Activated naive CD8-positive, alpha-beta T cell treated with anti-CD3 and anti-CD28 coated beads, Interleukin-2, amount 50 U/mL, for 16 hours (primary cell): ENCODE measurements at regions not wholly inside any gene's neighbourhood (a gene's known extent, or its start where the extent isn't known, plus 50 kb on each side); places are given as distances from the start of the nearest gene placed in this dataset.
"Not testable (repeated sequence)": the region's sequence is repeated elsewhere in the genome, so short reads cannot be mapped to it uniquely, and the experiment has no call there.

Experiments used
- DNase-seq: peaks from one replicate; pipeline ENCODE4 v3.0.0-alpha.2; 2020; ENCODE audit warnings: low read depth, low spot score

DNA sequence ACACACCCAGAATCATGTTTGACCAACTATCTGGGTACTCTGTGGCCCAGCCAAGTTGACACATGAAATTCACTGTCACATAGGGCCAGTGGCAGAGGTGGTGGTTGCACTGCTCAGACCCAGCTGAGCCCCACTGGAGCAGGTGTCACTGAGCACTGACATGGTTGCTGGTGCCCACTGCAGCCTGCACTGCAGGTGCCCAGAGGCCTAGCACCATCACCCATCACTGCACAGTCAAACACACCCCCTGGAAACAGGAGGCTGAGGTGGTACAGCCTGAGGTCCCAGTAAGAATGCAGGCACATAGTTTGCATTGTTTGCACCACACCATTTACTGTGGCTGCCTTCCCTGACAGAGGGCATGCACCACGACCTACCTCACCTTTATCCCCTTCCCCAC lies 278.7 kb upstream of the MGAT5 start:
- DNase-seq = no peak

DNA sequence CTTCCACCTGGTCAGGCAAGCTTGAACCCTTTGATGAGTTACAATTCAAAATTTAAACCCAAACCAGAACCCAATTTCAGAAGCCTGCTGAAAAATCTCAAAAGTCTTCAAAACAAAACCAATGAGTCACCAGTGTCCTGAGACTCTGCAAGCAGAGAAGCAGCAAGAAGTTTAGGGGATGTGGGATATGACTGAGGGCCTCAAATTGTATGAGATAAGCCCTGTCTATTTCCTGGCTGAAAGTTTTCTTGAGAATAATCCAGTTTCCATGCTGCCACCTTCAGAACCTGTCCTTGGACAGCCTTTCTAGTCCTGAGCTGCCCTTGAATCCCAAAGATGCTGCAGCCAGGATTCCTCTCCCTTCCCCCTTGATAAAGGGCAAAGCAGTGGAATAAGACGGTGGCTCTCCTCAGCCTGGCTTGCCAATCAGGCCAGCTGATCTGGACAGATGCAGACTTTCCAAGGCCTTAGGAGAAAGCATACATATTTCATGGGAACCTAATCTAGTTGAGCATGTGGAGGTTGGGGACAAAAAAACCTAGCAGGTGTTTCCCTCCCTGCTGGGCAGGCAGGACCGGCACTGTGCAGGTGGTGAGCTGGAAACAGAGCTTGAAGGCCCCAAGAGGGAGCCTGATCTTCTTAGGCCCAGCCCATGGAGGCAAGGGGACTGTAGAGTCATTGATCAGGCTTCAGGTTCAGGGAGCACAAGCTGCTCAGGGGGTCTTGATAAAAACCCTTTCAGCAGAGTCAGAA lies 278.0 kb upstream of the MGAT5 start:
- no peak for DNase-seq

DNA sequence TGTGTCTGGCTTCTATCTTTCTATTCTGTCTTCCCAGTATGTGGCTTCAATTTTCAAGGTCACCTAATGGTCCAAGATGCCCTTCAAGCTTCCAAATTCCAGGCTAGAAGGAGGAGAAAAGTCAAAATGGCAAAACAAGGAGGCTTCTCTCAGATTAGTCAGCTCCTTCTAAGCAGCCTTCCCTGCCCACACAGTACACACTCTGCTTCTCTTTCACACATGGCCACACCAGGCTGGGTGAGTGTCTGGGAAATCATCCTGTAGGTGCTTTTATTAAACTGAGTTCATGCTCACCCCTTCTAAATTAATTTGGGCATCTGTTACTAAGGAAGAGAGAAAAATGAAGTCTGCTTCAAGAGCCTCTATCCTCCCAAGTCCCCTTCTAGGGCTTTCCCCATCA lies 277.2 kb upstream of the MGAT5 start:
- DNase-seq = no peak

DNA sequence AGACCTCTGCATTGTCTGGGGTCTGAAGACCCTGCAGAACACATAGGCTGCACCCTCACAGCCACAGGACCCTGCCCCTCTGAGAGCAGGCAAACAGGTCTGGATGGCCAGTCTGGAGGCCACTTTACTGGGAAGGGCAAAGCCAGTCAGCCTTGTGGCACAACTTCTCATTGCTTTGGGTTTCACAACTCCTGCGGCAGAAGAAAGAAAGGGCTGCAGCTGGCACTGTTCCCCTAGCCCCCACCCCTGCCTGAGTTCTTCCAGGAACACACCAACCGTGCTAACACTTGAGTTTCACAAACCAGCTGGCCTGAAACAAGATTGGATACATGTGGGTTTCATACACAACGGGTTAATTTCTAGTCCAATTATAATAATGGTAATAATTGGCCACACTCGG lies 276.5 kb upstream of the MGAT5 start:
- DNase-seq = no peak

DNA sequence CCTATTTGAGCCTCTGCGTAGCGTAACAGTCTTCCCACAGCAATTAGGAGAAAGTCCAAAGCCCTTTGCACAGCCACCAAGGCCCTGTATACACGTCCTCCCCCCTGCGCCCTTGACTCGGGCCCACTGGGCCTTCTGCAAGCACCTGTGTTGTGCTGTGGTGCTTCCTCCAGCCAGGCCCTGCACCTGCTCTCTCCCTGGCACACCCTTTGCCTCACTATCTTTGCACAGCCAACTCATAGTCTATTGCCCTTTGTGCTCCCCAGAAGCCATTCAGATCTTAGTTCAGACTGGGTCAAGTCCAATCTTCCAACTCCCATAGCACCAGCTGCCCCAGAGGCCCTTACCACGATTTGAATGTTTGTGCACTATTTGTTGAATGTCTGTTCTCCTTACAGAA lies 271.6 kb upstream of the MGAT5 start:
- DNase-seq = no peak

DNA sequence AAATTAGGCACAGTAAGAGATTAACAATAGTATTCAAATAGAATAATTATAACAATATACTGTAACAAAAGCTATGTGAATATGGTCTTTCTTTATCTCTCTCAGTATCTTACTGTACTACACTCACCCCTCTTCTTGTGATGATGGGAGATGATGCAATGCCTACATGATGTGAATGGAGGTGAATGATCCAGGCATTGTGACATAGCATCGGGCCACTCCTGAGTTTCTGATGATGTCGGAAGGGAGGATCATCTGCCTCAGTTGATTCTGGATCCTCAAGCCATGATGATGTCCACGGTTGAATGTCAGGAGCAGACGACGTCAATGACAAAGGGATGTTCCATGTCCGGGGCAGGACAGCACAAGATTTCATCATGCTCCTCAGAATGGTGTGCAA lies 268.3 kb upstream of the MGAT5 start:
- no peak for DNase-seq

DNA sequence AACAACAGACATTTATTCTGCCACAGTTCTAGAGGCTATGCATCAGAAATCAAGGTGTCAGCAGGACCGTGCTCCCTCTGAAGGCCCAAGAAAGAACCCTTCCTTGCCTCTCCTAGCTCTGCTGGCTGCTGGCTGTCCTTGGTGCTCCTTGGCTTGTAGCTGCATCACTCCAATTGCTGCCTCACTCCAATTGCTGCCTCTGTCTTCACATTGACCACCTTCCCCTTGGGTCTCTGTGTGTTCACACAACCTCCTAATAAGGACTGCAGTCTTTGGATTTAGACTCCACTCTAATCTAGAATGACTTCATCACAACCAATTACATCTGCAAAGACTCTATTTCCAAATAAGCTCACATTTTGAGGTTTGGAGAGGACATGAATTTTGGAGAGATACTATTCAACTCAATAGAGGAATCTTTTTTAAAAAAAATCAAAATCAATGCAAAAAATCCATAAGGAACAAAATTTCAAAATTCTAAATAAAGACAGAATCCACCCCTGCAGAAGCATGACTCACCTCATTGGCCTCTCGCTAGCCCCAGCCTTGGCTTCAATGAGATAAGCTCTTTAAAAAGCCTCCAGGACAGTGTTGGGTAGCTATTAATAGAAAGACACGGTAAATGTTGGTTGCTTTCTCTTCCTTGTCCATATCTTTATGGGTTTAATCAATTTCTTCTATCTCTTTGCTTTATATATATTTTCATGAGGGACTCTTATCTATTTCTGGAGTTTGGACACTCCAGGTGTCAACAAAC lies 267.6 kb upstream of the MGAT5 start:
- no peak for DNase-seq

DNA sequence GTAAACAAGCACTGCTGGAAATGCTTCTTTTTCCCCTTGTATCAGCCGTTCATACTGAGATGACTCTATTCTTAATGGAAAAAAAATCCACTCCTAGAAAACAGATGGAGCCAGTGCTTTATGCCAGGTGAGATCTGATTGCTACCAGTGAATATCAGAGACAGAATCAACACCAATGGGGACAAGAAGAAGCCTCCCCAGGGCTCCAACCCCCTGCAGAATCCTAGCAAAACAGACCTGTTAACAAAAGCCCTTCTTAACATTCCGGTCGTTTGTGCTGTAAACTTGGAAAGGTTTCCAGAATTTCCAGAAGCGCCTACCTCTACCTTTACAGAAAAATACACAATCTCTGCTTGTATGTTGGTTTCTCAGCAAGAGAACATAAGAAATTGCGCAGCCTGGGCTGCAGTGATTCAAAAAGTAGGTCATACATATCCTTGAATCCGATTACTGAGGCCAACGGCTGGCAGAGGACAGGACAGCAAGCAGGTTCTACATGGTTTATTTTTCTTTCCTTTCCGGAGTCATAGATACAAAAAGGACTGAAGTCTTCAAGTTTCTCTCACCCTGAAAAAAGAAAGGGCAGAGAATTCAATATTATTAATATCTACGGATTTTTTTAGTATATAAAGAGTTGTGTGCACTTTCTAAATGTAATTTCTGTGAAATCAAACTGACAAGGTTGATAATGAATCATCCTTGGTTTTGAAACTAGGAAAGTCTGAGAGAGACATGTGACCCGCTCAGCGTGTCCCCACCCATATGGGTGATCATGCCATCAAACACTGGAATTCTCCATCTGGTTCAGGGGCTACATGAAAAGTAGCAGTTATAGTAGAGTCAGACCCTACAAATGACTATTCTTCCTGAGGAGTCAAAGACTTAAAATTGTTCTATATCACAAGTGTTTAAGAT lies 266.7 kb upstream of the MGAT5 start:
- DNase-seq = no peak

DNA sequence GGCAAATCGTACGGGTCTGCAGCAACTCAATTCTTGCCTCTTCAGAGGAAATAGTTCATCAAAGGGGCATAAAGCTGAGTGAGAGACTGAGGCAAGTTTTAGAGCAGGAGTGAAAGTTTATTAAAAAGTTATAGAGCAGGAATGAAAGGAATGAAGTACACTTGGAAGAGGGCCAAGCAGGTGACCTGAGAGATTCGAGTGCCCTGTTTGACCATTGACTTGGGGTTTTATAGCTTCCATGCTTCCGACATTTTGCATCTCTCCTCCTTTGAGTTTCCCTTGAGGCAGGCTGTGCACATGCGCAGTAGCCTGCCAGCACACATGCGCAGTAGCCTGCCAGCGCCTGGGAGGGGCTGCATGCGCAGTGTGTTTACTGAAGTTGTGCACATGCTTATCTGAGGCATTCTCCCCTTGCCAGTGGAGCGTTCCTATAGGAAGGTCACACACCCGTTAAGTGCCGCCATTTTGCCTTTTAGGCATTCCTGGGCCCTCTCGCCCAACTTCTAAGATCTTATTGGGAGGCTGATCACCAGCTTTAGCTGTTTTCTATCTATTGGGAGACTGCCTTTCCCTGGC lies 265.5 kb upstream of the MGAT5 start:
- DNase-seq = no peak

DNA sequence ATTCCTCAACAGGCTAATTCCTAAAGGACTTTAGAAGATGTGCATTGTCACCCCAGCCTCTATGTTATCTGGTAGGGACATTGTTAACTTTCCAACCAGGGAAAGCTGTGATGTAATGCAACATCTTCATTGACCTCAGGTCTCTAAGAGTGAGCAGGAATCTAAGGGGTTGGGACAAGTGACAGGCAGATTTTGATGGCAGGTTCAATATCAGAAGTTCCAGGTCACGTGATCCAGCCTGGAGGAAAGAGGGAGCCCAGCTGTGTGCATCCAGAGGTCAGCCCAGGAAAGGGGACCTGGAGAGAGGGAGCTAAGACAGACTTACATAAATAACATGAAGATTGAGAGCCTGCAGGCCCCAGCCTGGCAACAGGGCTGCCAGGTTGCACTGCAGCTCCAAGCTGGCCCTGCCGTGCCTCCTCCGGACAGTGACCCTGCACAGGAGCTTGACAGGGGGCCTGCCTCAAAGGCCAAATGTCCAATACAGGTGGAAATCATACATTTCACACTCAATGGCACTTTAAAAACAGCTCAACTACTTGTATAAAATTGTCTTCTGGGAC lies 262.2 kb upstream of the MGAT5 start:
- DNase-seq = no peak

DNA sequence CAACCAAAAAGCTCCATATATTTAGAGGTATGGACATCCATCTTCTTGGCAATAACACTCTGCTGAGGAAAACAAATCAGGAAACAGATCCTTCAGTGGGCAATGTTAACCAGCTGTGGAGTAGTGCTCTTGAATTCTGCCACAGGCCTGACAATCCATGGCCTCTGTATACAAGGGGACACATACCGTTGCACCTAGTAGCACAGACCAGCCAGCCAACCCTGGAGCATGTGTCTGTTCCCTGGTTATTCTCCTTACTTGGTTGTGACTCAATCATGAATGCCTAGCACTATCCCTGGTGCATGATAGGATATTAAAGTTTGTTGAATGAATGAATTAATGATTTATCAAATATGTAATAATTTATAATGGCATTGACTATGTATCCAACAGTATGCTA lies 261.4 kb upstream of the MGAT5 start:
- no peak for DNase-seq

DNA sequence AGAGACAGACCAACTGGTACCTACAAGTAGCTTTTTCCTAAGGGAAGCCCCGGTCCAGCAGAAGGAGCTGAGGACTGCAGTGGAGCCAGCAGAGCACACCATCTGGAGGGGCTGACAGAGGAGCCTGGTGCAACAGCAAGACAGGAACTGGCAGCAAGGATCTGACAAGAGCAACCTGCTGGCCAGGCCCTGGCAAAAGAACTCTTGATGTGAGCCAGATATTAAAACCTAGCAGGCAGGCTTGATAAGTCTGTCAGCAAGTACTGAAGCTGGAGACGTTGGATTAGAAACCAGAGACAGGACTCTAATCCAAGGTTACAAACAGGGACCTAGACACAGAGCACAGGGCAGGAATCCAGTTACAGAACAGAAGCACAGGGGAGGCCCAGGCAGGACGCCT lies 260.7 kb upstream of the MGAT5 start:
- no peak for DNase-seq

DNA sequence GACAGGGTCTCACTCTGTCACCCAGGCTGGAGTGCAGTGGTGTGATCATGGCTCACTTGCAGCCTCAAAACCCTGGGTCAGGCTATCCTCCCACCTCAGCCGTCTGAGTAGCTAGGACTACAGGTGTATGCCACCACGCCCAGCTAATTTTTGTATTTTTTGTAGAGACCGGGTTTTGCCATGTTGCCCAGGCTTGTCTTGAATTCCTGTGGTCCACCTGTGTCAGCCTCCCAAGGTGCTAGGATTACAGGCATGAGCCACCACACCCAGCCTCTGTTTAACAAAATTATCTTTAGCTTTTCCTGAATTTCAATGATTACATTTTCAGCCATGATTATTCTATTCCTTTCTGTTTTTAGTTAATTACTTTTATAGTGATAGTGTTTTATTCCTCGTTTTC lies 255.1 kb upstream of the MGAT5 start:
- DNase-seq = not testable (repeated sequence)

DNA sequence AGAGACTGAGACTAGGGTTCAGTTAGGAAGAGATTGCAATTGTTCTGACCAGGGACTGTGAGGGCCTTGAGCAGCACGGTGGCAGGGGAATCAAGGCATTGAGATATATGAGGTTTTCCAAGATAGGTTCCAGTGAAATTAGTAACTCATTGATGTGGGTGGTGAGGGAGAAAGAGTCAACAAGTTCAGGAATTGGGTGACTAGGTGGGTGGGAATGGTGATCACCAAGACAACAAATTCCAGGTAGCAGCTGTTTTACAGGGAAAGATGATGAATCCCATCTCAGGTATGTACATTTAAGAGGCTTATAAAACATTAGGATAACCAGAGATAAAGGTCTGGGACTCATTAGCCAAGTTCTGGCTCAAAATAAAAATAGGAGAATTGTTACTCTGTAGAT lies 251.5 kb upstream of the MGAT5 start:
- no peak for DNase-seq

DNA sequence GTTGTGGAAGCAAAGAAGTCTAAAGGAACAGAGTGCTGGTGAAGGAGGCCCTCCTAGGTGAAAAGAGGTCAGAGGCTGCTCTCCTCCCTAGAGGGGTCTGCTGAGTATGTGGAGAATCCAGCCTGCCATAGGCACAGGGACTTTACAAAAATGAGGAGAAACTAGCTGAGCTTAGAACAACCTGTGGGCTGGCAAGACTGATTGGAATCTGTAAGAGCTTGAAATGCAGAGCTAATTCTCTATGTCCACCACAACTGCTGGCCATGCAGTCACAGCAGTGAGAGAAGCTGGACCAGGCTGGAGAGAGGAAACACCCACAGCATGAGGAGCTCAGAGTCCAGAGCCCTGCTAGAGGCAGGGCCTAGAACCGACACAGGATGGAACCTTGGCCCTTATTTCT lies 251.0 kb upstream of the MGAT5 start:
- no peak for DNase-seq

DNA sequence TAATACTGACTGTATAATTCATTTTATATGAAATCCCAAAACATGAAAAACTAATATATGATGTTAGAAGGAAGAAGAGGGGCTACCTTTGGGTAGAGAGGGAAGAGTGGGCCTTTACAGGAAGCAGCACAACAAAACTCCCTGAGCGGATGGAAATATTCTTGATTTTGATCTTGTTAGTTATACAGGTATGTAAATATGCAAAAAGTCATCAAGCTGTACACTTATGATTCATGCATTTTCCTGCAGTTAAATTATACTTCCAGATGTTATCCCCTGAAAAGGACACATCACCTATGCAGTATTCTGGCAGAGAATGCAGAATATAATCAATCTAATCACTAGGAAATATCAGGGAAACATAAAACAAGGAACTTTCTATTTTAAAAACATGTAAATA lies 249.4 kb upstream of the MGAT5 start:
- DNase-seq = no peak

DNA sequence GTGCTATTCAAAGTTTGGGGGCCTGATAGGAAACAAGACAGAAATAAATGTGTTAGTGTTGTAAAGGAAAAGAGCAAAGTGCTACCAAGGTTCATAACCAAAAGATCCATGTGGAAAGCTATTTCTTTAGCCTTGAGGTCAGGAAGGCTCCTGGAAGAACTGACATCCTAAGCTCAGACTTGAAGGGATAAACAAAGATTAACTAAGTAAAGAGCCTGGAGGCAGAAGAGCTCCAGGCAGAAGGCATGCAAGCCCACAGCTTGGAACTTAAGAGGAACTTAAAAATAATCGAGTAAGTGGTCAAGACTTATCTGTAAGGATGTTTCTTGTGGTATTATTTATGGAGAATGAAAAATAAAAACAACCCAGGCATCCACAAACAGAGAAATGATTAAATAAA lies 245.0 kb upstream of the MGAT5 start:
- DNase-seq = no peak

DNA sequence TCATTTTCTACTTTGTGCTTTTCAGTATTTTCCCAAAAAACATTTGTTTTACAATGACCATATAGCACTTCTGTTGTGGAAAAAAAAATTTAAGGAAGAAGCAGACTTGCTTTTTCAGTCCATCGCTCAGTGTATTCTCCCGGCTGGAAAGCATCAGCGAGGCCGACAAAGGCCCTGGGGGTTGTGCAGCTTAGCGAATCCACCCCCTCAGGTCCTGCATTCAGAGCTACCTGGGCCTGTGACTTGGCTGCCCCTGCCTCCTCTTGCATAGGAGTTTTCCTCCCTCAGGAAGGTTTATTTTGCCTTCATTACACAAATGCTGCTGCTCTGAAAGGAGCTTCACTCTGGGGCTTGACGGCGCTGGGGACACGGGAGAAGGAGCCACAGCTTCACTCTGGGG lies 244.4 kb upstream of the MGAT5 start:
- no peak for DNase-seq

DNA sequence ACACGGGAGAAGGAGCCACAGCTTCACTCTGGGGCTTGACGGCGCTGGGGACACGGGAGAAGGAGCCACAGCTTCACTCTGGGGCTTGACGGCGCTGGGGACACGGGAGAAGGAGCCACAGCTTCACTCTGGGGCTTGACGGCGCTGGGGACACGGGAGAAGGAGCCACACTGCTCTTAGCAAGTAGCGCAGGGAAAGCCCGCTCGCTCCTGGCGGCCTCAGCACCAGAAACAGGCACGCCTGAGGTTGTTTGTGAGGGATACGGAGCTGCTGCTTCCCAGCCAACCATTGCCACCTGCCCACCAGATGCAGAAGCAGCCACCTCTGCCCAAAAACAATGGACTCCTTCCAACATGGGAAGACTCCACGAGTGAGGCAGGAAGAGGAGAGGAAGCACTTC lies 244.0 kb upstream of the MGAT5 start:
- DNase-seq = not testable (repeated sequence)

DNA sequence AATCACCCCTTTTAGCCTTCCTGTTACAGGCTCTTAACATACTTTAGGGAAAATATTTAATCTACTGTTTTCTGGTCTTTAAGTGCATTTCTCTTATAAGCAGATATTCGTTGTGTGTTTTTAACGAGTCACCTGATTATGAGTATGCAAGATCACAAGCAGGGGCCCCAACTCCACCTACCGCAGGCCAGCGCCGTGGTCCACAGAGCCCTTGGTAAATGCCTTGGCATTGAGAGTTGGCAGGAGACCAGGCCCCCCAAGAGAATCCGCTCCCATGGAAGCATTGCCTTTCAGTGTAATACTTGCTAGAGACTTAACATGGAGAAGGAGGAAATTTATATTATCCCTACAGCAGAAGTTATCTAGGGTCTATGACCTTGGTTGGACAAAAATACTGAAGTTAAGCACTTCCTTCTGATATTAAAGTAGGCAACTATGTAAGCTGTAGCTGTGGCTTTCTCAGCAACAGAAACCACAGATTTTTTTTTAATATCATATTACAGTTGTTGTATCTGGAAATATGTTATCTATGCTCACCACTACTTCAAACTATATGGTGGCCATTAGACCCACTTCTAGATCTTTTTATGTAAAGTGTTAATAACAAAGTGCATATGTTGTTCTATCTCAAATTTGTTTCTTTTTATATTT lies 241.8 kb upstream of the MGAT5 start:
- no peak for DNase-seq
